GM21723 (cell line): ENCODE measurements at regions not wholly inside any gene's neighbourhood (a gene's known extent, or its start where the extent isn't known, plus 50 kb on each side); places are given as distances from the start of the nearest gene placed in this dataset.

Source experiments
- ATAC-seq: cut with Tn5 transposase; IDR thresholded peaks from one replicate; pipeline ENCODE4 v1.9.1; 2021; ENCODE audit warnings: mild to moderate bottlenecking, moderate library complexity; ENCODE audit not compliant: unreplicated experiment

- no peak for ATAC-seq
These were observed 552.4 kb upstream of the ZNF608 start for GRCh38 chr5:125298746-125299379.

DNA sequence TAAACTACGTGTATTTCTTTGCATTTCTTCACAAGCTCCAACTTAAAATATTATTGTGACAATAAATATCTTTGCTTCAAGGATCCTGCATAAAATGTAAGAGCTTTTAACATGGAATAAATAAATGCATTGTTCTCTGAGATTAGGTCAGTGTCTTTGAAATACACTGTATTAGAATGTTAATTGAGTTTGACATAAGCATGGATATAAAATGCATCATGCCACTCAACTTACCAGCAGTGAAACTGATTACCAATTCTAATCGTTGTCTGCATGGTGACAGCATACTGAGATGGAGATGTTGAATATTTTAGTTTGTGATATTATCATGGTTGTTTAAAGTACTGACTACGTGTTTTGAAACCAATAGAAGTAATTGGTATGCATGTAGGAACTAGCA is 555.3 kb upstream of the ZNF608 start:
- ATAC-seq = no peak

GRCh38 chr5:125302577-125302976 is 556.1 kb upstream of the ZNF608 start:
- ATAC-seq = no peak

GRCh38 chr5:125306741-125307140 is 560.3 kb upstream of the ZNF608 start:
- ATAC-seq = no peak

- ATAC-seq = no peak
These were observed 564.3 kb upstream of the ZNF608 start for GRCh38 chr5:125310749-125311148.

DNA sequence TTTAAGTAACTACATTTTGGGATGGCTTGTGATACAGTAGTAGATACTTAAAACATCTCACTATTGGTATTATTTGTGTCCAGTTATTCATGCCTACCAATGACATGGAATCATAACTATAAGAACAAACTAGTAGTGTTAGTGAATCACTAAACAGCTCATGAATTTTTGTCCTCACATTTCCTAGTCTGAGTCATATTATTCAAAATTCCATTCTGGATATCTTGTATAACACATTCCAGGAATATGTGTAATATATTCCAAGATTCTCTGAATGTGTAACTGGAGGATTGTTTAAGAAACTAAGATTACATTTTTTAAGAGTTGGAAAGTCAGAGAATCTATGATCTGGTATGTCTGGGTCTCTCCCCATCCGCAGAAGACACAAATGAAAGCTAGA is 565.3 kb upstream of the ZNF608 start:
- no peak for ATAC-seq

- no peak for ATAC-seq
These were observed 567.1 kb upstream of the ZNF608 start for GRCh38 chr5:125313555-125313954.

- ATAC-seq = no peak
These were observed 568.9 kb upstream of the ZNF608 start for GRCh38 chr5:125315306-125315705.

GRCh38 chr5:125316391-125316790 is 570.0 kb upstream of the ZNF608 start:
- ATAC-seq = no peak

DNA sequence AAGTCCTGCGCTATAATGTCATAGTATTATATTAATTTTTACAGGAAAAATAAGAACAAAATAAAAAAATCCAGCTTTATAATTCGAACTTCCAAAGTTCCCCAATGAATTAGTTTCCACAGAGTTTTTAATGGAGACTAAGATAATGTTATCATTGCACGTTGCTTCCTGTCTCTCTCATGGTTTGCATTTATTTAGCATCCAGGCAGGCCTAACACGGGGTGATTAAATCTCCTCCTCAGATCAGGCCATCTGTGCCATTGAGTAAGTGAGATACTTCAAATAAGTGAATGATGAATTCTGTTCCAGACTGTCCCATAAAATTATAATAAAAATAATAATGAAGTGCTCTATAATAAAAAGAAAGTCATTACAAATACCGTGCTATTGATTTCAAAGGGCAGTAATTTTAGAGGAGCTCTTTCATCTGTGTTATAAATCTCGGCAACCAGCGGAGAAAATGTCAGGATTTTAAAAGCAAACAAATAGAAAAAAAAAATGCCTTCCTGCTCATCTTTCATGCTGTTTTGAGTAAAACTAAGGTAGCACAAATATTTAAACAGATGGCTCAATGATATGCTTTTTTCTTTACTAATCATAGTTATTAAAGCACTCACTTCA is 570.6 kb upstream of the ZNF608 start:
- no peak for ATAC-seq

DNA sequence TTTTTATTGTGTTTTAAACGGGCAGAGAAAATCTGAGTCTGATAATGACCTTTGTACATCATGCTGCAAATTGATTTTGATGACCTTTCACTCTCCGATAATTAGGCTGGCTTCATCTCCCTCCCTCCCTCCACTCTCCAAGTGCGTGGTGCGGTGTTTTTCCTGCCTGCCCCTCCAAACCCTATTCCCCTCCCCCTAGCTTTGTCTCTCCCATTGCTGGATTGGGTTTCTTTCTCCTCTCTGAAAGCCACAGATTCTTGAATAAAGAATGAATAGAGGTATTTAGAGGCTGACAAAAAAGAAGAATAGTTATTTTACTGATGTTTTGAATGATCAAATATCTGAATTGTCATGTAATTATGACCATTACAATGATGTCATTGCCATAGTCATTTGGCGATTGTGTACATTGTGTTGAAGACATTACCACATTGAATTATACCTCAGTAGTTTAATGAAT is 571.1 kb upstream of the ZNF608 start:
- ATAC-seq = no peak

- ATAC-seq = no peak
These were observed 575.2 kb upstream of the ZNF608 start for GRCh38 chr5:125321654-125322053.

- ATAC-seq = no peak
These were observed 577.2 kb upstream of the ZNF608 start for GRCh38 chr5:125323613-125324012.

DNA sequence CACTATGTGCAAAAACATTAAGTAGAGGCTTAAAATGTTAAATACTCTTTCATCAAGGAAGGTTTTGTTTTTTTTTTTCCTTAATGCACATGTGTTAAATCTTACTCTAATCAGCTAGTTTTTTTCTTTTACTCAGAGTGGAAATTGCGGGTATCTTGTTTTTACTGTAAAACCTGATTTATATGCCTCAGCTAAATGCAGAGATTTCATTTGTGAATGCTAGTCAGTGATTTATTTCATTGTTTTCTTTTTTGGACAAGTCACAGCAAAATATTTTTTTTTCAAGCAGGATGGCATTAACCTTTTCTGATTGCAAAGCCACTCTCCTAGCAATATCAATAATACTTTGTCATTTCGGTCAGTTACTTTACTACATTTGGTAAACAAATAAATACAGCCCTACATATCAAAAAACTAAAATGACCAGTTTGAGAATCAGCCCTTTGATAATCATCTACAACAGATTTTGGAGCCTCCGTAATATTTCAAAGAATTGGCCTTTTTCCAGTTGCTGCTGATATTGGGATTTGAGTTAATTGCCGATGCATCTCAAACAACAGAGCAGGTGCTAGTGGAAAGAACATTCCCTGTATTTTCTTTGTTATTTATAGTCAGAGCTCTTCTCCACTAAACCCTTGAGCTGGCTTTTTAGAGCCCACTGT is 579.2 kb upstream of the ZNF608 start:
- no peak for ATAC-seq

GRCh38 chr5:125326150-125326510 is 579.7 kb upstream of the ZNF608 start:
- ATAC-seq = no peak

DNA sequence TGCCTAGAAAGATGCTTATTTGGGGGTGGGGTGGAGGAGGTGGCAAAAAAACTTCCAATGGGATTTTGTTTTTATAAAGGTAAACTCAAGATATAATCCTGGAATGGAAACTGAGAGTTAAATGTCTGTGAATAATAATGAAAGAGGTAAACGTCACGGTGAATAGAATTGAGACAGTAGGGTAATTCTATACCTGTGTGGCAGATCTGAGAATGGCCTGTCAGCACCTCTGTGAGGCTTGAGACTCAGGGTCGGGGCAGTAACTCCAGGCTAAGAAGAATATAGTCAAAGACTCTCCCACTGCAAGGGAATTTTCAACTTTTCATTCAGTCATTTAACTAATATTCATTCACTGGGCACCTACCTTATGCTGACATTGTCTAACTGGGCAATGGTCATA is 581.2 kb upstream of the ZNF608 start:
- no peak for ATAC-seq

DNA sequence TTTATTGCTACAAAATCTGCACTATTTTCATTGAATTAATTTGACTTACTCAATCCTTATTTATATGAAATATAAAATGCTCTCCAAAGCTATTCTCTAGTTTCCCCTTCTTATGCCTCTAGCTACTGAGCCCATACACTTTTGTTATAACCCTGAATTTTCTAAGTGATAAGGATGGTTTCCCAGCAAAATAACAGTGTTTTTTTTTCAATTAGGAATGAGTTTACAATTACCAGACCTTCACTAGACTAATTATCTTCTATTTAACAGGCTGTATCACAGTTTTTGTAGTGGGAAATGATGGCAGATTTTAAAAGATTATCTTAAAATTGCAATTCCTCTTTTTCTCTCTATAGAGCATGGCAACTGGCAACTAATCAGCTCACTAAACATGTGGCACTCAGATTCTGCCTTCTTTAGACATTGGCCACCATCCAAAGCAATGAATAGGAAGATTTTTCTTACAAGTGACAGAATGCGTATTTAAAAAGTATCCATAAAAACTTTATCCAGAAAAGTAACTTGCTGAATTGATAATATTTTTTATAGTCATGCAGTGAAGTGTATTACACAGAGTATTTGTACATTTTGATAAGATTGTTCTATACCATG is 585.7 kb upstream of the ZNF608 start:
- no peak for ATAC-seq

DNA sequence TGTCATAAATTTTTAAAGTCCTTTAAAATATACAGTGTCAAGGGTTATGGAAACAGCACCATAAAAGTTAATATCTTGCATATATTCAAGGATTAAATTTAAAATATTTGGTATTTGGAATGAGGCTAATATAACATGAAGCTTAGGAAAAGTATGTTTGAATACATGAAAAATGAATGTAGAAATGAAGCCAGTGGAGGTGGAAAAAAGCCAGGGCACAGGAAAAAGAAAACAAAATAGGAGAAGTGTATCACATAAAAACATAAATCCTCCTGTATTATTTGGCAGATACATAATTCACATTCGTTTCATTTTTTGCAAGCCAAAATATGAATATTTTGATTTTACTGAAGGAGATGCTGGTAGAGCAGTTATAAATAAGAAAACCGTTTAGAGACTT is 587.0 kb upstream of the ZNF608 start:
- no peak for ATAC-seq

DNA sequence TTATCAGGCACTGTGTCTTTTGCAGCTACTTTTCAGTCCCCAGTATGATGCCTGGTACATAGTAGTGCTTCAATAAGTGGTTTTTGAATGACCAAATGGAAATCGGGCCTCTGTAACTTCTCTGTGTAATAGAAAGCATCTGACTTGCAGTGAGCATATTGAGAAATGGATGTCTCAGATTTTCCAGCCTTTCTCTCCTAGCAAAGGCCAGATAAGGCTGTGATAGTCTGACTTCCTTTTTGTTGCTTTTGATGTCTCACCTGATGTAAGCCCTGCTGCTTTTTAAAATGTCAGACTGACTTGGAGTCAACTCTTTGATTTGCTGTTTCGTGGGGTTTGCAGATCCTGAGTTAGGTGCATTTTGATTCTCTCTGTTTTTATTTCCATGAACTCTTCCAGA is 590.0 kb upstream of the ZNF608 start:
- ATAC-seq = no peak

DNA sequence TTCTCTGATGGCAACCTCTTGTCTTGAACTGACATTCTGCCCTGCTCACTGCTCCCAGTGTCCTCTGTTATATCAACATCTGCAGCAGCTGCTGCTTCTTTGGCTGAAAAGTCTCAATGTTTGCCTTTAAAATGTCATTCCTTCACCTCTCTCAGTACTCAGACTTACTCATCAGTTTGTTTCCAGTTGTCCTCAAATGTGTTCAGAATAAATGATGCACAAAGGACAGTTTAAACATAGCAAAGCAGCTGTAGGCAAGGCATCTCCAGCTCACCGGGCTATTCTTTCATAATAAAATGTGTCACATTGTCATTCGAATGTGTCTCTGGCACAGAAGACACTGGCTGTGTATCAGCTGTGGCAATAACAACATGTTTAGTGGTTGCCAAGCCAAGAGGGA is 590.9 kb upstream of the ZNF608 start:
- ATAC-seq = no peak

DNA sequence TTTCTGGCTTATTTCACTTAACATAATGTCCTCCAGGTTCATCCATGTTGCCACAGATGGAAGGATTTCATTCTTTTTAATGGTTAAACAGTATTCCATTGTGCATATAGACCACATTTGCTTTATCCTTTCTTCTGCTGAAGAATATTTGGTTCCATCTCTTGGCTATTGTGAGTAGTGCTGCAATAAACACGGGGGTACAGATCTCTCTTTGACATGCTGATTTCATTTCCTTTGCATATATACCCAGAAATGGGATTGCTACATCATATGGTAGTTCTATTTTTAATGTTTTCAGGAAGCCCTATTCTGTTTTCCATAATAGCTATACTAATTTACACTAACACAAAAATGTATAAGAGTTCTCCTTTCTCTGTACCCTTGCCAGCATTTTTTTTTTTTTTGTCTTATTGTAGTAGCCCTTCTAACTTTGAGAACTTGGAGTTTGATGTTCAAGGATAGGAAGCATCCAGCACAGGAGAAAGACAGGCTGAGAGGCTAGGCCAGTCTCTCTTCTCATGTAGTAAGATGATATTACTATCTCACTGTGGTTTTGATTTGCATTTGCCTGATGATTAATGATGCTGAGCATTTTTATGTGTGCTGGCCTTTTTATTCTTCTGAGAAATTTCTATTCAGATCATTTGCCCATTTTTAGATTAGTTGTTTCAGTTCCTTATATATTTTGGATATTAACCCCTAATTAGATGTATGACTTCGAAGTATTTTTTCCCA is 592.2 kb upstream of the ZNF608 start:
- no peak for ATAC-seq
